SW 1271 (cell line): ENCODE measurements at regions not wholly inside any gene's neighbourhood (a gene's known extent, or its start where the extent isn't known, plus 50 kb on each side); places are given as distances from the start of the nearest gene placed in this dataset.
"Not testable (repeated sequence)": the region's sequence is repeated elsewhere in the genome, so short reads cannot be mapped to it uniquely, and the experiment has no call there.

Experiments used
- DNase-seq, 2 experiments: peaks; one replicate each; lab custom pipeline; 2025; lab: John Stamatoyannopoulos, UW

DNA sequence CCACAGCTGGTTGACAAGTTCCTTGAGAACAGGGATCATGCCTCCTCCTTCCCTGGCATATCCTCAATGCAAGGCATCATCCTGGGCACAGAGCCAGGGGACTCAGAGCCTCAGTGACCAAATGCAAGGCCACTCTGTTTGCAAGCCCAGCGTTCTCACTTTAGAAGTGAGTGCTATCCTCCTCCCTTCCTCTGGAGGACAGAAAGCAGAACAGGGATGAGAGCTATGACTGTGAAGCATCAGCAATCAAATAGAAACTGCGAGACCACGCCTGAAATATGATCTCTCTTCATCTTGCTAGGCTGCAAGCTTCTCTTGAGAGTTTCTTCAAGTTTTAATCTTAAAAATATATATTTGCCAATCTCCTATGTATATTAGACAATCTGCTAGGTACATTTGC, 119.8 kb downstream of the LRATD1 start:
- no peak for DNase-seq

DNA sequence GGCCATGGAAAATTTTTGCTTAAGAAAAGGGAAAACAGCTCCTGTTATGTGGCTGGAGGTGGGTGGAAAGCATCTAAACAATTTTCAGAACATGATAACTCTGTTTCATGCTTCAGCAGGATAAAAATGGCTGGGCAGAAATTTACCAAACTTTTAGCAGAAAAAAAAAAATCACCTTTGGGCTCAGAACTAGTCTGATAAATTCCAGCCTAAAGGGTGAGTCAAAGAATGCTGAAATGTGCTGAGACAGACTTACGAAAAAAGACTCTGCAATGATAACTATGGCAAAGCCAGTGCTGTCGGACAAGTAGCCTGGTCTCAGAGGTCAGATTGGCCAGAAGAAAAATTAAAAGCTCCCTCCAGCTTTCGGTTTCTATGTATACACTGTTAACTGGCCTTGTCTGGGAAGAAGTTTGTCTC, 123.6 kb downstream of the LRATD1 start:
- DNase-seq = no peak

DNA sequence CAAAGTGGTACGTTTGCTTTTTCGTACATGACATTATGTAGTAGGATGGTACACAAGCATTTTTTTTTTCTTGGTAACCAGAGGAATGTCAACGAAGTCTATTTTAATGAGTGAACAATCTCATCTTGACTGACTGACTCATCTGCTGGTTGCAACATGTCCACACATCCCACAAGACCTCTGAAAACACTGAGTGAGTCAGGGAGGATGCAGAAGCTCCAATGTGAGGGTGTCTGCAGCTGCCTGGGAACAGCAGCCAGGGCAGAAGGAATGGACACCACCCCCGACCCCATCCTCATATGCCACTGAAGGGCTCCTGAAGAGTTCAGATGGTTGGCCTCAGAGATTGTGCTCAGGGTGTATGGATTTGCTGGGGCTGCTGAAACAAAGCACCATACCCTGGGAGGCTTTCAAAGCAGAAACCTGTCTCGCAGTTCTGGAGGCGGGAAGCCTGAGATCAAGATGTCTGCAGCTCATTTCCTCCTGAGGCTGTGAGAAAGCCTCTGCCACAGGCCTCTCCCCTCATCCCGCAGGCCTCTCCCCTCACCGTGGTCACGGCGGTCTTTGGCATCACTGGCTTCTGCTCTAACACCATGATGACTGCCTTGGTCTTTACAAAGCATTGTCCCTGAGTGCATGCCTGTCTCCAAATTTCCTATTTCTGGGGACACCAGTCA, 124.6 kb downstream of the LRATD1 start:
- peak; percentile 3 to 4 for DNase-seq

DNA sequence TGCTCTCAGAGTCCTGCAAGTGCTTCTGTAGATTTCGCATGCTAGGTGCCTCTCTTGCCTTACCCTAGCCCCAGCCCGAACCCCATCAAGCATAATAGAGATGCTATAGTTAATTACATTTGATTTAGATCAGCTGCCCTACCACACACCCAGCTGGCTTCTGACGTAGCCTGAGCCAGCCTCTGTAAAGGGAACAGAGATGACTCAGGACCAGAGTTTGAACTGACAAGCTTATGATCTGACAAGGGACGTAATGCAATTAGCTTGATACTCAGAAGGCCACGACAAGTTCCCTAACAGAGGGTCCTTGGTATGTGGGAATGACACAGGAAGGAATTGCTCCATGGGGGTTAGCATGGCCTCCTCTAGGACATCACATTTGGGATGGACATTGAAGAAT, 126.6 kb downstream of the LRATD1 start:
- no peak for DNase-seq

DNA sequence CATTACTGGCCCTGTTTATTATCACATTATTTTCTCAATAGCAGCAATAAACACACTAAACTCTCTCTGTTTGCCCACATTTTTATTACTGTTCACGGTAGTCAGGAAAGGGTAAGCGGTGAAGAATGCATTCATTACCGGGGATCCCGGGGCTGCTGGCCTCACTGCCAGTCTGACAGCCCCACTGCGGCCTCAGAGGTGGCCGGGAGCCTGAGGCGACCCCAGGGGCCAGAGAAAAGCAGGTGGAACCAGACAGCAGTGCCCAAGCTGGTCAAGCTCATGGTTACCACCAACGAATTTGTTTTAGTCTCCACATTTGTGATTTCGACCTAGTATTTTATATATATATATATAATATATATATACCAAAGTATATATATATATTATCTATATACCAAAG, 127.7 kb downstream of the LRATD1 start:
- DNase-seq = no peak

DNA sequence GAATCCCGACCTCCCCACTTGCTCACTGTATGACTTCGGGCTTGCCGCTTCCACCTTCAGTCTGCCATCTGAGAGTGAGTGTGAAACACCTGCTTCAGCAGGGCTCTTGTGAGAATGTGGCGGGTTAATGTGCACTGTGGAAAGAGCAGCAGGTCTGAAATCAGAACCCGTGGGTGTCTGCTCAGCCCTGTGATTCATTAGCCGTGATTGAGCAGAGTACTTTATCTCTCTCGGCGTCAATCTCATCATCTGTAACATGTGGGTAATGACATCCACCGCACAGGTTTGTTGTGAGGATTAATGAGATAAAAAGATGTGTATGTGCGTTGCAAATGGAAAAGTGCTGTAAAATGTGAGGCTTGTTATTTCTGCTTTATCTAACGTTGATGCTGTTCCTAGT, 128.6 kb downstream of the LRATD1 start:
- DNase-seq = no peak

DNA sequence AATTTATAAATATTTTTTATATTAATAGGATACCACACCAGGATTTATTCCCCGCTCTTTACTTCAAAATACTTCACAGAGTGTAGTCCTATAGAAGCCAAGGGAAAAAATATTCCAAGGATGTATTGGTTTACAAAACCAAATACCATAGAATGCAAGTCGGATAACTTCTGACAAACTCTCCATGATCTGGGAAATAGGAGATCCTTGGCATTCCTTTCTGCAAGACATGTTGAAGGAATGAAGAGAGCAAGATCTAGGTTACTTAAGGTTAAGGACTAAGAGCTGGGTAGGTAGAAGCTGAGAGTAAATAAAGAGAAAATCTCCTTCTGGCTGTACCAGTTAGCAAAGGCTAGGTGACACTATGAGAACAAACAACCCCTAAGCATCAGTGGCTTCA, 141.2 kb downstream of the LRATD1 start:
- no peak for DNase-seq

DNA sequence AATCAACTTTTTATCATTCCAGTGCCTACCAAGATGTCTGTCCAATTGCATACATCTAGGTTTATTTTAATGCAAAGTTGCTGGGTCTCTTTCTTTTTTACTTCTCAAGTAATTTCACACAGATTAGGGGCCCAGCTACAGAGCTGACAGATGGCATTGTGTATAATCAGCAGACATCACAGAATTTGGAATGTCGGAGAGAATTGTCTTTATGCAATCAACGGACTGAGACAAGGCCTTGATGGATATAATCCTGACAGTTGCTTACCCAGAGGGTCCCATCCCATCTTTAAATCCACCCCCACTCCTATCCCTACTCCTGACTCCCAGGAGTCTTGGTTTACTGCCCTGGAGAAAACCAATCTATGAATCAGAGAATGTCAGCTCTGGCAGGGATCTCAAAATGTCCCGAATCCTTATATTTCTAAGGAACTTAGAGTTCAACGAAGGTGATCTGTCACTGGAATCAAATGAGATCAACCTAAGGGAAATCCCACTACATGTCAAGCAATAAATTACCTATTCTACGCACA, 142.0 kb downstream of the LRATD1 start:
- no peak for DNase-seq

DNA sequence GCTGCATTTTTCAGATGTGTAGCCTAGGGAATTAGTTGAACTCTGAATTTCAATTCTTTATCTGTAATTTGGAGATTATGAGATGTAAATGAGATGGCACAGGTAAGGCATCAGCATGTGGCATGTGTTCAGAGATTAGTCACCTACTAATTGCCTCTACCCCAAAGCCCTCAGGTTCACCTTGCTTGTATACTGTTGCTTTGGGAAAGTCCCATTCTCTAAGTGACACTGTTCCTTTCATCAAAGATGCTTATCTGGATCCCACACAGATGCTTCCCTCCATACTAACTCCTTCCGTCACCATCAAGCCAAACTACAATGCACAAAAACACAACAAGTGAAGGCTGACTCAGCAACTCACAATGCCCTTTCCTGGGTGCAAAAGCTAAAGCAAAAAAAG, 143.7 kb downstream of the LRATD1 start:
- no peak for DNase-seq

DNA sequence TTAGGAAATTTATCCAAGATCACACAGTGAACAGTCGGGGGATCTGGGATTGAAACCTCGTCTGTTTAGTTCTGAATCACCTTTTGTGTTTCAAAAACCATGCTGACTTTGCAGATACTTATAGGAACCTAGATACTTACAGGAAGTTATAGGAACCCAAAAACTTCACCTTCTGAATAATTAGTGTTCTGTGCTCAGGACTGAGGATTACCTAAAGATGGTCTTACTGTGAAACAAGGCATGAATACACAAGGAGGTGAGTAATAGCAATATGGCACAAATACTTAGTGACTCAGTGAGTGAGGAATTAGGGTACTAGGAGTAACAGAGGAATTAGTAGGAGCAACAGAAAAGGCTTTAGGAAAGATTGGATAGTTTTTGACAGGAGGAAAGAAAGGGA, 145.5 kb downstream of the LRATD1 start:
- no peak for DNase-seq

DNA sequence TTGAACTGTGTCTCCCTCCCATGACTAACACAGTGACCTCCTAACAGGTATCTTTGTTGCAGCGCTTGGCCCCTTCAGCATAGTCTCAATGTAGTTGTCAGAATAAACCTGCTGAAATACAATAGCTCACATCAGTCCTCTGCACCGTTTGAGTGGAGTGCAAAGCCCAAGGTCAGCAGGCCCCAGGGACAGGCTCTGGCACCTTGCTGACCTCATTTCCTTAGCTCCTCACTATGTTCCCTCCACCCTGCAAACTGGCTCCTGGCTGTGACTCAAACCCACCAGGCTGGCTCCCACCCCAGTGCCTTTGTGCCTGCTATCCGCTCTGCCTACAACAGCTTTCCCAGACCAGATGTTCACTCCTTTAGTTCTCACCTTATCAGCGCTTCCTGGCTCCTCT, 146.7 kb downstream of the LRATD1 start:
- no peak for DNase-seq

DNA sequence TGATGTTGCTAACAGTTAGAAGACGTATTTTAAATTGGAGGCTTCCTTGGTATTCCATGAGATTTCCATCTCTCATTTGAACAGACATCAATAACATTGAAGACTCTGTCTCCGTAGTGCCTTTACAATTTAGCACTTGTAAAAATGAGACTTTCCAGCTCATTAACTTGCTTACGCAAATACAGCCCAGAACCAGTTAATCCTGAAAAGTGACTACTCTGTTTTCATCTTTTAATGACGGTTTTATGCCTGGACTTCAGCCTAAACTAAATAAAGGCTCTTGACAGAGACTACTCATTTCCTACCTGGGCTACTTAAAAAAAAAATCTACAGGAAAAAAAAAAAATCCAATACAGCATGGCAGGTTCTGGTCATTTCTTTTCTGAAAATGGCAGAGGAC, 148.6 kb downstream of the LRATD1 start:
- DNase-seq = no peak

DNA sequence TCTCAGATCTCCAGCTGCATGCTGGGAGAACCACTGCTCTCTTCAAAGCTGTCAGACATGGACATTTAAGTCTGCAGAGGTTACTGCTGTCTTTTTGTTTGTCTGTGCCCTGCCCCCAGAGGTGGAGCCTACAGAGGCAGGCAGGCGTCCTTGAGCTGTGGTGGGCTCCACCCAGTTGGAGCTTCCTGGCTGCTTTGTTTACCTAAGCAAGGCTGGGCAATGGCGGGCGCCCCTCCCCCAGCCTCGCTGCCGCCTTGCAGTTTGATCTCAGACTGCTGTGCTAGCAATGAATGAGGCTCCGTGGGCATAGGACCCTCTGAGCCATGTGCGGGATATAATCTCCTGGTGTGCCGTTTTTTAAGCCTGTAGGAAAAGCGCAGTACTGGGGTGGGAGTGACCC, 156.3 kb downstream of the LRATD1 start:
- not testable (repeated sequence) for DNase-seq

DNA sequence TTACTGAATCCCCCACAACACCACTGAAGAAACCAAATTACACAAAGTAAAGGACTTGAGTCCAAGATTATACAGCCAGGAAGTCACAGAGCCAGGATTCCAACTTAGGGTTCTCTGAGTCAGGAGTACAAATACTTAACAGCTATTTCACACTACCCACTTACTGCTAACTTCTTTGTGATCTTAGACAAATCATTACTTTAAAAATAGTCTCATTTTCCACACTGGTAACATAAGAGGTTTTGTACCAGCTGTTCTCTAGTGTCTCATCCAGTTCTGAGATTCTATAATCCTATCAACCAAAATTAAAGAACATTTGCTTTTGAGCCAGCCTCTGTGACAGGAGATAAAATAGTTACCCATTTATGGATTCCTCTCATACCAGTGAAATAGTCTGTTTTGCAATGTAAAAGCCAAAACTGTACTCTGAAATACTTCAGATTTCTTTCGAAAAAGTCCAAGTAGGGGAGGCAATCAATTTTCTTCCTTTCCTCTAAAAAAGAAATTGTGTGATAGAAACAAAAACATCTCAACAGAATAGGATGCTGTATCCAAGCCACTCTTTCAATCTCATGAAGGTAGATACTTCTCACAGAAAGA, 157.6 kb downstream of the LRATD1 start:
- DNase-seq = no peak

DNA sequence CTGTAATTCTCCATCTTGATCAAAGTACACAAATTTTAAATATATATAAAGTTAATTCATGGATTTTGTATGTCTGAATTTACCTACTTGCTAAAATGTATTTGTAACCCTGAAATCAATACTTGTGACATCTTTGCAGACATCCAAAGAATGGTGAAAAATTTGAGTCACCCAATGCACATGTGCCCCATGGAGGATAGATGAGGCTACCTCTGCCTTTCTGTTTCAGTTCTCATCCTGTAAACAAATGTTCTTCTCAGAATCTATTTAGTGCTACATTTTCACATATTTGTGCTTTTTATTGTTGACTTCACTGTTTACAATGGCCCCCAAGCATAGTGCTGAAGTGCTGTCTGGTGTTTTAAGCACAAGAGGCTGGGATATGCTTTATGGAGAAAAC, 171.5 kb downstream of the LRATD1 start:
- DNase-seq = no peak

DNA sequence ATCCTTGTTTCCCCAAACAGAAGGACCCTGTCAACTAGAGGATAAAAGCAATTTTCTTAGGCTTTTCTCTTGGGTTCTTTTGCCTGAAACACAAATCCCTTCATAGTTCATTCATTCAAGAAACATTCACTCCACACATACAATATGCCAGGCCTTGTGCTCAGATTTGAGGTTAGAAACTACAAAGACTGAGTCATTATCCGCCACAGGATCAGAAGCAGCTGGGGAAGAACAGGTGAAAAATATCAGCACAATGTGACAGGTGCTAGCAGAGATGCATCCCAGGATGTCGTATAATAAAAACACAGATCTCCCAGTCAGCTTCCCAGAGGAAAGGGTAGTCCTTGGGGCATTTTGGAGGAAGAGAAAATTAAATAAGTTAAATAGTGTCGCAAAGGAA, 172.4 kb downstream of the LRATD1 start:
- DNase-seq = no peak

DNA sequence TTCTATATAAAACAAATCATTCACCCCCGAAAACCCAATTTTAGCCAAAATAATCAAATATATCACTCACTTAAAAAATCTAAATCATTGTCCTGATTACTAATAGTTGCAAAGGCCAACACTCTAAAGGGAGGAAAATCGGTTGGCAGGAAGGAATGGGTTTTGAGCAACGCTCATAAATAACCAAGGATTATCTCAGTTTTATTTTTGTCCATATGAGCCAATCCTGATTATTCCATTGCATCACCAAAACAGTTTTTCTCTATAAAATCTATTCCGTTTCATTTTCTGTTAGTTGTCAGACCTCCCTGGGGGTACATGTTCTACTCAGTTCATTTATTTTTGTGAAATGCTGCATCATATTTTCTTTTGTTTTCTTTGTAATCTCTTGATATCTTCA, 174.1 kb downstream of the LRATD1 start:
- DNase-seq = no peak

DNA sequence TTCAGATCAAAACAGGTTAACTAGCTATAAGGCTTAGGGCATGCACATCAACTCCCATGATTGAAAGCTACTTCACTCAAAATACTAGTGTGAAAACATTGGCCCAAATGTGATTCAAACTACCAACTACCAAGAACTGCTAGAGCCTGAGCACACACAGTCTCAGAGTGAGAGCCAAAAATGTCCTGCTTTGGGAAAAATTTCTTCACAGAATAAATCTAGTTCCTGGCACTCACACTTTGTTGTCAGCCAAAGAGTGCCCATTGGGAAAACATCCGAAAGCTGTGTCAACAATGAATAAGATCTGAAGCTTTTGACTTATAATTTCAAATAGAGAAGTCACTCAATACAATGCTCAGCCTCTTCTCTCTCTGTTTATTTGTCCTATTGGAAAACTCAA, 182.7 kb downstream of the LRATD1 start:
- no peak for DNase-seq

DNA sequence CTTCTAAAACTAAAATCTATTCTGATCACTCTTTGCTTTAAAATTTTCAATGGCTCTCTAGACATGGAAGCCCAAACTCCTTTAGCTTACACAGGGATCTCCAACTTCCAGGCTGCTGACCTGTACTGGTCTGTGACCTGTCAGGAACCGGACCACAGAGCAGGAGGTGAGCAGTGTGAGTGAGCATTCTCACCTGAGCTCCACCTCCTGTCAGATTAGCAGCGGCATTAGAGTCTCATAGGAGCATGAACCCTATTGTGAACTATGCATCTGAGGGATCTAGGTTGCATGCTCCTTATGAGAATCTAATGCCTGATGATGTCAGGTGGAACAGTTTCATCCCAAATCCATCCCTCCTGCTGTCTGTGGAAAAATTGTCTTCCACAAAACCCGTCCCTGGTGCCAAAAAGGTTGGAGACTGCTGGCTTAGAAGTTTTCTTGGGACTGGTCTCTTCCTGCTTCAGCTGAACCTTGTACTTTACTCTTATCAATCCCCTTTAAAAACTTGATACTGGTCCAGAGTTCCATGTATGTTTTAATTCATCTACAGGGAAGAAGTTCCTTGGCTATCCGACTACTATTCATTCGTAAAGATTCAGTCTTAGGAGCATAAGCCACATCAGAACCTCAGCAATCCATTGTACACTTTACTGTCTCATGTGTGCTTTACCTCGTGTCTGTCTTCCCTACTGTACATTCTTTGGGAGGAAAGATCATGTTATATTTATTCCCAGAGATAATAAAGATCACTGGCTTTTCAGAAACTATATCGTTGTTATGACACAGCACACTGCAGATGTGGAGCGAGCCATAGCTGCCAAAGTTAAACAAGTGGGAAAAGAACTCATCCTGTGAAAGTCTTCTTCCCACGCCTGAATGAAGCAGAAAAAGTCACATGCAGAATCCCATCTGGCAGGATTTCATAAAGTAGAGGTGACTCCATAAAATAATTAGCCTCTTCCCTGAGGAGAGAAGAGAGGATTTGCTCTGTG, 183.8 kb downstream of the LRATD1 start:
- DNase-seq = no peak

DNA sequence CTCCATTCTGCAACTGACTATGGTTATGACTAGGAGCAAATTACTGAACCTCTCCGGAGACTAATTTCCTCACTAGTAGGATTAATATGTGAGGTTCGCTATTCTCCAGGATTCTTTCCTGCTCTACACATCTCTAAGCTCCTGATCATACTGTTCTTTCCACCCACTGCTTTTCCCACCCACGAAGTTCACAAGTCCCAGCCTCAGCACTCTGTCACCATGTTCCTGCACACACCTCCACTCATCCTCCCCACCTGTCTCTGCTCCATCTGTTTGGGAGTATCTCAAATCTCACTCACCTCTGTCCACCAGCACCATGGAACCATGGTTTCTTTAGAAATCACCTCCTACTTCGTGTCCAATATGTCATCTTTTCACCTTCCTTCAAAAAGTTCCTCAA, 185.3 kb downstream of the LRATD1 start:
- no peak for DNase-seq

DNA sequence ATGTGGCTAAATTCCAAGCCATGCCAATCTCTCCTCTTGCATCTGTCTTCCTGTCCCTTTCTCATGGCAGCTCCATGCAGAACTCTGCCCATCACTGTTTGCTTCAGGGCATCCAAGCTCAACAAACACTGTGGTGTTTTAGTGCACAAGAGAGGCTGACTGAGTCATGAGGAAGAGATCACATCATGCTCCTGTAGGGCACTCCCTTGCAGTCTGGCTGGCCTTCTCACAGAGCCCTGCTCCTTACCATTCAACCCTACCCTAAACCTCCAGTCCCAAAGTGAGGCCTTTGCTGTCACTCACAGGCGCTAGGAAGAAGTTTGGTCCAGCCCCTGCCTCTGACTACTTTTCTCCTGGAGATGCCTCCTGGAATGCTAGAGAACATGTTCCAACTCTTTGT, 194.0 kb downstream of the LRATD1 start:
- DNase-seq = no peak

DNA sequence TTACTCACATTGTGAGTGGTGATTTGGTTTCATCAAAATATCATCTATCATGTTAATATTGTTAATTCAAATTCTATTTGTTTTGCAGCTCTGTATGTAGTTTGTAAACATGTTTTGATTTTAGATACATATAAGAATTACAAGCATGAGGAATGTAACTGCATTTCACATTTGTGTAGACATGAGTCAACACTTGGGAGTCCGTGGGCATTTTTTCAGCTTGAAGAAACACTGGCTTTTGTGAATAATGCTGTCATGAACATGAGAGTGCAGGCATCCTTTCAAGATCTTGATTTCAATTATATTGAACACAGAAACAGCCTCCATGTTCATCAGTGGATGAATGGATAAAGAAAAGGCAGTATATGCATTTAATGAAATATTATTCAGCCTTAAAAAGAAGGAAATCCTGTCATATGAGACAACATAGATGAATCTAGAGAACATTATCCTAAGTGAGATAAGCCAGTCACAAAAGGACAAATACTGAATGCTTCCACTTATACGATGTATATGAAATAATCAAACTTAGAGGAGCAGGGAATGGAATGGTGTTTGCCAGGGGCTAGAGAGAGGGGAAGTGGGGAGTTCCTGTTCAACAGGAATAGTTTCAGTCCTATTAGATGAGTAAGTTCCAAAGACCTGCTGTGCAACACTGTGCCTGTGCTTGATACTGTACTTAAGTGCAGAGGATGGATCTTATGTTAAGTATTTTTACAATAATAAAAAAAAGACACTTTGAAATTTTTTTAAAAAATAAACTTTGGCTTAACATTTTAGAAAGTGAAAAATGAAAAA, 194.9 kb downstream of the LRATD1 start:
- no peak for DNase-seq
